OCI-LY1 (cell line): ENCODE measurements at regions not wholly inside any gene's neighbourhood (a gene's known extent, or its start where the extent isn't known, plus 50 kb on each side); places are given as distances from the start of the nearest gene placed in this dataset.
"Not testable (repeated sequence)": the region's sequence is repeated elsewhere in the genome, so short reads cannot be mapped to it uniquely, and the experiment has no call there.

ENCODE experiments used
- H2AFZ ChIP-seq: fragments of 200-600 bp; sonication (generic), shearing (Covaris generic); 2 replicates; pipeline ENCODE4 v1.6.0; 2014; ENCODE audit warnings: antibody characterized with exemption, mild to moderate bottlenecking, low read length
- H3F3A ChIP-seq: fragments of 200-600 bp; sonication (generic), shearing (Covaris generic); 2 replicates; pipeline ENCODE4 v1.6.0; 2014; ENCODE audit warnings: mild to moderate bottlenecking, antibody characterized with exemption, low read length, moderate library complexity; ENCODE audit not compliant: insufficient read depth
- H3K27ac ChIP-seq: fragments of 200-600 bp; sonication (generic); 2 replicates; pipeline ENCODE4 v1.5.1; 2014; ENCODE audit warnings: low read length, mixed run types, mild to moderate bottlenecking, low read depth; ENCODE audit not compliant: poor library complexity, severe bottlenecking
- H3K27me3 ChIP-seq: fragments of 200-600 bp; sonication (generic); 2 replicates; pipeline ENCODE4 v1.6.0; 2014; ENCODE audit warnings: antibody characterized with exemption, mild to moderate bottlenecking, low read length, moderate library complexity; ENCODE audit not compliant: insufficient read depth
- H3K36me3 ChIP-seq: fragments of 200-600 bp; sonication (generic); 2 replicates; pipeline ENCODE4 v1.6.1; 2014; ENCODE audit warnings: mild to moderate bottlenecking, antibody characterized with exemption, low read length, moderate library complexity, mixed read lengths; ENCODE audit not compliant: insufficient read depth
- H3K4me1 ChIP-seq: fragments of 200-600 bp; sonication (generic); 2 replicates; pipeline ENCODE4 v1.5.1; 2014; ENCODE audit warnings: mild to moderate bottlenecking, low read length, moderate library complexity; ENCODE audit not compliant: insufficient read depth, severe bottlenecking
- H3K4me2 ChIP-seq: fragments of 200-600 bp; sonication (generic), shearing (Covaris generic); 2 replicates; pipeline ENCODE4 v1.6.1; 2014; ENCODE audit warnings: low read length
- H3K4me3 ChIP-seq: fragments of 200-600 bp; sonication (generic); 2 replicates; pipeline ENCODE4 v1.5.1; 2014; ENCODE audit warnings: low read length, low read depth, mild to moderate bottlenecking, mixed read lengths; ENCODE audit not compliant: poor library complexity, severe bottlenecking
- H3K79me2 ChIP-seq: fragments of 200-600 bp; shearing (Covaris generic); 2 replicates; pipeline ENCODE4 v1.6.1; 2016; ENCODE audit warnings: mixed run types, low read length, mixed read lengths; ENCODE audit not compliant: insufficient read depth
- H3K9ac ChIP-seq: fragments of 200-600 bp; sonication (generic), shearing (Covaris generic); 2 replicates; pipeline ENCODE4 v1.6.1; 2014; ENCODE audit warnings: mild to moderate bottlenecking, low read length, mixed read lengths
- H3K9me2 ChIP-seq: fragments of 200-600 bp; sonication (generic), shearing (Covaris generic); 2 replicates; pipeline ENCODE4 v1.6.1; 2014; ENCODE audit warnings: low read depth, mild to moderate bottlenecking, low read length, mixed read lengths
- H3K9me3 ChIP-seq: fragments of 200-600 bp; shearing (Covaris generic); 2 replicates; pipeline ENCODE4 v1.6.1; 2014; ENCODE audit warnings: low read length, mixed read lengths
- H4K20me1 ChIP-seq: fragments of 200-600 bp; sonication (generic), shearing (Covaris generic); 2 replicates; pipeline ENCODE4 v1.6.0; 2016; ENCODE audit warnings: mild to moderate bottlenecking, low read length; ENCODE audit not compliant: insufficient read depth
- EZH2 ChIP-seq: fragments of 200-600 bp; sonication (generic), shearing (Covaris generic); IDR thresholded peaks from 2 replicates; pipeline ENCODE4 v1.8.0; 2017; ENCODE audit warnings: borderline replicate concordance, mixed run types, mild to moderate bottlenecking, antibody characterized with exemption, low read length, moderate library complexity, mixed read lengths
- TF ChIP-seq, protein P1 (sequence below): fragments of 200-600 bp; sonication (generic), shearing (Covaris generic); IDR thresholded peaks from 2 replicates; pipeline ENCODE4 v1.5.1; 2017; ENCODE audit warnings: mild to moderate bottlenecking, antibody characterized with exemption, low read length, moderate library complexity, mixed read lengths

DNA sequence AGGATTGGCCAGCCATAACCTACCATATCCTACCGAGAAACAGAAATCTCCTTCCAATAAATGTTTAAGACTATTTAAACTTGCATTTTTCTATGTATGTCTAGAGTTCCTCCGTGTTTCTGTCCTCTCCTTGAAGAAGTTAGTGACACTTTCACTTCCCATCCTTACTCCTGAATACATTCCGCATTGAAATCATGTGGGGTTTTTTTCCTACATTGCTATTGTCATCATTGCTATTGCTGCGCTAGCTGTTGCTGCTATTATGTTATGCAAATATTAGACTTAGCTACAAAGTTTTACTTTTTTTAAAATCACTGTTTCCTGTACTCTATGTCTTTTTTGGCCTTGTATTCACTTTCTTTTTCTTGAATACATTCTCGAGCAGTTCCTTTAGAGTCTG, 83.3 kb upstream of the NEK6 start:
- Histone ChIP-seq H3K4me3 (no peak overlapping the region), H3K27ac (no peak overlapping the region)

DNA sequence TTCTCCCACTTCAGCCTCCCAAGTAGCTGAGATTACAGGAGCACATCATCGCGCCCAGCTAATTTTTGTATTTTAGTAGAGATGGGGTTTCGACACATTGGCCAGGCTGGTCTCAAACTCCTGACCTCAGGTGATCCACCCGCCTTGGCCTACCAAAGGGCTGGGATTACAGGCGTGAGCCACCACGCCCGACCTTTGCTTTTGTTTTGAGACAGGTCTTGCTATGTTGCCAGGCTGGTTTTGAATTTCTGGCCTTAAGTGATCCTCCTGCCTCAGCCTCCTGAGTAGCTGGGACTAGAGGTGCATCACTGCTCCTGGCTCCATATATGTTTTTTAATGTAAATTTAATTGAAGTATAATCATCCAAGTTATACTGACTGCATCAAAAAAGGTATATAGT, 80.2 kb upstream of the NEK6 start:
- H3K9ac ChIP-seq, H3K4me3 ChIP-seq, H3K27me3 ChIP-seq, H2AFZ ChIP-seq, H3K4me1 ChIP-seq, H3K9me2 ChIP-seq, H3K9me3 ChIP-seq, H4K20me1 ChIP-seq, H3K4me2 ChIP-seq, H3F3A ChIP-seq, H3K36me3 ChIP-seq, H3K27ac ChIP-seq, H3K79me2 ChIP-seq: not testable (repeated sequence)

More for the DNA sequence above, 83.3 kb upstream of the NEK6 start:
- peaks cover 8% of the 10 kb centered on the region; the same call in 1 of the 2 replicates for H3K27me3 ChIP-seq
- no peaks in the 10 kb centered on the region for H4K20me1 ChIP-seq
- H3K9ac ChIP-seq: no peak overlapping the region
- H3K9me3 ChIP-seq: 0 out of 2 replicates have a peak, but pooled peaks cover 2% of the 10 kb centered on the region
- H3K79me2 ChIP-seq: no peaks in the 10 kb centered on the region
- H2AFZ ChIP-seq: no peak overlapping the region
- H3K9me2 ChIP-seq: no peaks in the 10 kb centered on the region
- TF ChIP-seq EZH2: no peak
- TF ChIP-seq, protein P1, sequence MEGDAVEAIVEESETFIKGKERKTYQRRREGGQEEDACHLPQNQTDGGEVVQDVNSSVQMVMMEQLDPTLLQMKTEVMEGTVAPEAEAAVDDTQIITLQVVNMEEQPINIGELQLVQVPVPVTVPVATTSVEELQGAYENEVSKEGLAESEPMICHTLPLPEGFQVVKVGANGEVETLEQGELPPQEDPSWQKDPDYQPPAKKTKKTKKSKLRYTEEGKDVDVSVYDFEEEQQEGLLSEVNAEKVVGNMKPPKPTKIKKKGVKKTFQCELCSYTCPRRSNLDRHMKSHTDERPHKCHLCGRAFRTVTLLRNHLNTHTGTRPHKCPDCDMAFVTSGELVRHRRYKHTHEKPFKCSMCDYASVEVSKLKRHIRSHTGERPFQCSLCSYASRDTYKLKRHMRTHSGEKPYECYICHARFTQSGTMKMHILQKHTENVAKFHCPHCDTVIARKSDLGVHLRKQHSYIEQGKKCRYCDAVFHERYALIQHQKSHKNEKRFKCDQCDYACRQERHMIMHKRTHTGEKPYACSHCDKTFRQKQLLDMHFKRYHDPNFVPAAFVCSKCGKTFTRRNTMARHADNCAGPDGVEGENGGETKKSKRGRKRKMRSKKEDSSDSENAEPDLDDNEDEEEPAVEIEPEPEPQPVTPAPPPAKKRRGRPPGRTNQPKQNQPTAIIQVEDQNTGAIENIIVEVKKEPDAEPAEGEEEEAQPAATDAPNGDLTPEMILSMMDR: no peak
- no peaks in the 10 kb centered on the region for H3K4me1 ChIP-seq
- H3F3A ChIP-seq: no peaks in the 10 kb centered on the region
- H3K36me3 ChIP-seq: no peaks in the 10 kb centered on the region
- H3K4me2 ChIP-seq: no peak overlapping the region

DNA sequence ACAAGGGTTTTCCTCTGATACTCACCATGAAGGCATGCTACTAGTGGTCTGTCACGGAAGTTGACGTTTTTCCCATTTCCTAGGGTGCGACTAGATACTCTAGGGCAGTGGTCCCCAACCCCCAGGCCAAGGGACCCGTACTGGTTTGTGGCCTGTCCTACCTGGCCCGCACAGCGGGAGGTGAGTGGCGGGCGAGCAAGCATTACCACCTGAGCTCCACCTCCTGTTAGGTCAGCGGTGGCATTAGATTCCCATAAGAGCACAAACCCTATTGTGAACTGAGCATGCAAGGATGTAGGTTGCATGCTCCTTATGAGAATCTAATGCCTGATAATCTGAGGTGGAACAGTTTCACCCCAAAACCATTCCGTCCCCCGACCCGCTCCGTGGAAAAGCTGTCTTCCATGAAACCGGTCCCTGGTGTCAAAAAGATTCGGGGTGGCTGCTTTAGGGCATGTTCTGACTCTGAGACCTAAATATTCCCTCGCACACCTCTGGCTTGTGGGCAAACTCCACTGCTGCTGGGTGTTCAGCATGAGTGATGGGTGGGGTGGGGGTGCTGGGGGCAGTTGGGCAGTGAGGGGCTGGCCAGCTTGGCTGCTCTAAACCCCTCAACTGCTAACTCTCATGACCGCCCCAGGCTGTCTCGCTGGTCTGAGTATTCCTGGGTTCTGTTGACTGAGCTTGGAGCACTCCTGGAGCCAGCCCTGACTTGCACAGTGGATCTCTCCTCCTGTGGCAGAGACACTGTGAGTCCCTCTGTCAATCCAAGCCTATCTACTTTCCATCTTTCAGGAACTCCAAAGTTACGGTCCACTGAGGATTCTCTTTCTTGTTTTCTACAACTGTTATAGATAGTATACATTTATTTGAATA, 78.3 kb upstream of the NEK6 start:
- no peaks in the 10 kb centered on the region for H3K4me1 ChIP-seq
- no peaks in the 10 kb centered on the region for H3K79me2 ChIP-seq
- TF ChIP-seq, protein P1: no peak
- no peaks in the 10 kb centered on the region for H3F3A ChIP-seq
- no peaks in the 10 kb centered on the region for H3K9me2 ChIP-seq
- no peaks in the 10 kb centered on the region for H3K36me3 ChIP-seq
- no peaks in the 10 kb centered on the region for H3K9me3 ChIP-seq
- H3K4me3 ChIP-seq: no peak overlapping the region
- no peak overlapping the region for H3K27ac ChIP-seq
- no peak overlapping the region for H3K4me2 ChIP-seq
- H3K27me3 ChIP-seq: no peaks in the 10 kb centered on the region; the same call in 1 of the 2 replicates
- H4K20me1 ChIP-seq: no peaks in the 10 kb centered on the region
- no peak overlapping the region for H3K9ac ChIP-seq
- H2AFZ ChIP-seq: no peak overlapping the region

DNA sequence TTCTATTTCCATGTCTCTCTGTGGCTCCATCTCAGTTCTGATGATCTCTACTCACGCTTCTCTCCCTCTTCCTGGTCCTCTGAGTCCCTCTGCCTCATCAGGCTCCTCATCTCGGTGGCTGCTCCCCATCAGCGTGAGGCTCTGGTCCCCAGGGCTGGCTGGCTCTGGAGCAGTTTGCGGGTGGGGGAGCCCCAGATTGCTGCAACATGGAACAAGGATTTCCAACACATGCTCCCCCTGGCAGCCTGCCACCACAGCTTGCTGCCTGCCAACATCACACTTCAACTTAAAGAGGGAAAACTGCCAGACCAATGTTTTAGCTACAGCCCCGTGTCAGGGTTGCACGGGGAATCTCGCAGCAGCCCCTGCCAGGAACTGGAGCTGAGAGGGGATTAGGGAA, 77.2 kb upstream of the NEK6 start:
- Histone ChIP-seq H3K9ac (no peak overlapping the region), H3K36me3 (no peaks in the 10 kb centered on the region), H3K9me2 (no peaks in the 10 kb centered on the region), H2AFZ (no peak overlapping the region), H3K27me3 (no peaks in the 10 kb centered on the region; the same call in 1 of the 2 replicates), H3K9me3 (no peaks in the 10 kb centered on the region), H3K4me1 (no peaks in the 10 kb centered on the region), H3K27ac (no peak overlapping the region), H3K4me2 (no peak overlapping the region), H3K79me2 (no peaks in the 10 kb centered on the region), H3F3A (no peaks in the 10 kb centered on the region), H3K4me3 (no peak overlapping the region), H4K20me1 (no peaks in the 10 kb centered on the region)
- TF ChIP-seq, protein P1: no peak
